ENCODE measurements at regions not wholly inside any gene's neighbourhood (a gene's known extent, or its start where the extent isn't known, plus 50 kb on each side); places are given as distances from the start of the nearest gene placed in this dataset.

DNA sequence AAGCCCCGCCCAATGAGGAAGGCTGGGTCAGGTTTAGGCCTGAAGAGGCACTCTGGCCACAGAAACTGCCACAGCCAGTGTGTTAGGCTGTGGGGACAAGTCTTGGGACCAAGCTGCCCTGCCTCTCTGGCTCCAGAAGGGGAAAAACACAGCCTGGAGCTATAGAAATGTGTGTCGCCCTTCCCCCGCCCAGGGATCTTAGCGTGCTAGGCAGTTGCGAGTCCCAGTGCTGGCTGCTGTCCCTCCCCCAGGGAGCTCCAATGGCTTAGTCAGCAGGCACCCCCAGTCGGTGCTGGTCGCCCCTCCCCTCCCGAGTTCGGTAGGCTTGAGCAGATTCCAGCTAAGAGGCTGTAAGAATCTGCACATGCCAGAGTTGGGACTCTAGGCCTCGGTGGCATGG, 99.5 kb upstream of the API5 start:
- in situ Hi-C loops (cut with MboI; ENCODE audit: low sequenced_read_pairs): no loop called here
- H3K9me3 ChIP-seq: no peaks in the 10 kb centered on the region
- no peak overlapping the region for H3K4me3 ChIP-seq
- DNase-seq (ENCODE audit: low spot score in 2 of 2): no peak
- no peaks in the 10 kb centered on the region for H3K27me3 ChIP-seq (ENCODE audit: low read depth)
- H3K36me3 ChIP-seq (replicated peaks): no peaks in the 10 kb centered on the region
- no peaks in the 10 kb centered on the region for H3K4me1 ChIP-seq

DNA sequence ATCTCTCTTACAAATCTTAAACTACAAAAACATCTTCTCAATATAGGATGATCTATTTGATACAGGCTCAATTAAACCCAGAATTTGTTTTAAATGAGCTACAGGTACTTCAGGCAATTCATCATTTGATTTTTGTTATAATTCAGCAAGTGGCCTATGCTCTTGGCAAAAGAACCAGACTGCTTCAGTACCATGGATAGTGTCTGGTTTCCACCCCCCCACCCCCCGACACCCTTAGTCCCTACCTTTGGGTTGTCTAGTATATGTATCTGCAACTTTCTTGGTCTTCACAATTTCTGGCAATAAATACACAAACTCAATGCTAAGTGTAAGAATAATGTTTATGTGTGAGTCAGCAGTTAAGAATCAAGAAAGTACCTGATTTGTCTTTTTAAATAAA, 97.3 kb upstream of the API5 start:
- Histone ChIP-seq H3K9me3 (no peaks in the 10 kb centered on the region), H3K4me3 (no peak overlapping the region), H3K27me3 (ENCODE audit: low read depth) (no peaks in the 10 kb centered on the region), H3K4me1 (no peaks in the 10 kb centered on the region), H3K36me3 (replicated peaks) (no peaks in the 10 kb centered on the region)
- no peak for DNase-seq (ENCODE audit: low spot score in 2 of 2)
- in situ Hi-C loops (cut with MboI; ENCODE audit: low sequenced_read_pairs): no loop called here

DNA sequence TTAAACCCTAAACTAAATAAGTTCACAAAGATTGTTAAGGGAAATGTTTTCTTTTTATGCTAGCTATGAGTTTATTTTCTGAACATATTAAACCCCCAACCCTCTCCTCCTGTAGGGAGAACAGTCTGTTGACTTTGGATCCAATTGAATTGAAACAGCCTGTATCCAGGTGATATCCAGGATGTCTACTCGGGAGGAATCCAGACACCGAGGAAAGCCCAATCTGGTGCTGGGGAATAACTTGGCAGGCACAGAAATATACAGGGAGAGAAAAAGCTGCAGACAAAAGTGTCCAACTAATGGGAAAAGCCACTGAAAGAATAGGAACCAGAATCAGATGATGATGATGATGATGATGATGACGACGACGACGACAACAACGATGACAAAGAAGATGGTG, 93.9 kb upstream of the API5 start:
- in situ Hi-C loops (cut with MboI; ENCODE audit: low sequenced_read_pairs): no loop called here
- DNase-seq (ENCODE audit: low spot score in 2 of 2): no peak
- Histone ChIP-seq H3K4me1 (no peaks in the 10 kb centered on the region), H3K27me3 (ENCODE audit: low read depth) (no peaks in the 10 kb centered on the region), H3K9me3 (no peaks in the 10 kb centered on the region), H3K4me3 (no peak overlapping the region), H3K36me3 (replicated peaks) (no peaks in the 10 kb centered on the region)

DNA sequence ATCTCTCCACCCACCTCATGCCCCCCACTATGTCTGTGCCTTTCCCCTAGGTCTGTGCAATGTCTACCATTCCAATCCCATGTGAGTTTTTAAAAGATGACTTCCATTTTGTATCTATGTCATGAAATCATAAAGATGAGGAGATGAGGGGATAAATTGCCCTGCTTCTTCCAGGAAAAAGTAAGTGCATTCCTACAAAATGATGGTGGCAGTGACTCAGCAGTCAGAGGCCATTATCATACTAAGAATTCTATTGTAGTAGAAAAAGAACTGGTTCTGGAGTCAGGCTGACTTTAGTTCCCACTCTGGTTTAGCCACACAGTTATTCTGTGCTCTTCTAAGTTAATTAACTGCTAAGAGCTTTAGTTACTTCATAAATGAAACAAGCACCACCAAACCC, 89.6 kb upstream of the API5 start:
- Histone ChIP-seq H3K9me3 (no peaks in the 10 kb centered on the region), H3K27me3 (ENCODE audit: low read depth) (no peaks in the 10 kb centered on the region), H3K4me1 (no peaks in the 10 kb centered on the region), H3K36me3 (replicated peaks) (no peaks in the 10 kb centered on the region), H3K4me3 (no peak overlapping the region)
- DNase-seq (ENCODE audit: low spot score in 2 of 2): no peak
- in situ Hi-C loops (cut with MboI; ENCODE audit: low sequenced_read_pairs): no loop called here

DNA sequence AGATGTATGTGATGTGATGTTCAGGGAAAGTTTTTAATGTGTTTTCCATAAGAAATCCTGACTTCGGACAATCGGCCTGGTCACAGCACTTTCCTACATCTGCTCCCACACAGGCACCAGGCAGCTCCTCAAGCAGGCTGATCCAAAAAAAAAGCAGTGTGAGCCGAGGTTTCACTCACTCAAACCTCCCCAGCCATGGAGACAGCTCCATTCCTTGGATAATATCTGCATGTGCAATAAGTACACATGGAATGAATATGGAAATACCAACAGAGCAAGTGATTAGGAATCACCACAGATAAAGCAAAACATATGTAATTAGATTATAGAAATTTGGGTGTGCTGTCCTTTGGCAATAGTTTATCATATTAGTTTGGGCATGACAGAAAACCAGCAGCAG, 88.8 kb upstream of the API5 start:
- DNase-seq (ENCODE audit: low spot score in 2 of 2): no peak
- no peaks in the 10 kb centered on the region for H3K4me1 ChIP-seq
- H3K4me3 ChIP-seq: no peak overlapping the region
- H3K36me3 ChIP-seq (replicated peaks): no peaks in the 10 kb centered on the region
- no peaks in the 10 kb centered on the region for H3K9me3 ChIP-seq
- in situ Hi-C loops (cut with MboI; ENCODE audit: low sequenced_read_pairs): no loop called here
- H3K27me3 ChIP-seq (ENCODE audit: low read depth): no peaks in the 10 kb centered on the region

DNA sequence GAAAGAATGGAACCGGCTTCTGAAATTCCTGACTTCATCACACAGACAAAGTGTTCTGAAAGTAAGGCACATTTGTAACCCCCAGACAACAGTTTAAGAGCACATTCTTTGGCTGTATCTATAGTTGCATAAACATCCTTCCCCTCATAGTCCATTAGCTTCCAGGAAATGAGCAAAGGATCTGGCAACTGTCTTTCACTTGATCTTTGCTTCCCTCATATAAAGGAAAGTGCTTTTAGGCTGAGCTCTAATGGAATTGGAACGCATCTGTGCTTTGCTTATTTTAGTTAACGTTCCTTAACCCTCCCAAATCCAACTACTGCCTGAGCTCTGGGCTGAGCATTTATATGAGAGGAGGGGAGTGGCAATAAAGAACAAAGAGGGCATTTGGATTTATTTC, 76.9 kb upstream of the API5 start:
- Histone ChIP-seq H3K36me3 (replicated peaks) (no peaks in the 10 kb centered on the region), H3K27me3 (ENCODE audit: low read depth) (no peaks in the 10 kb centered on the region), H3K4me1 (no peaks in the 10 kb centered on the region), H3K4me3 (no peak overlapping the region), H3K9me3 (no peaks in the 10 kb centered on the region)
- in situ Hi-C loops (cut with MboI; ENCODE audit: low sequenced_read_pairs): no loop called here
- no peak for DNase-seq (ENCODE audit: low spot score in 2 of 2)

DNA sequence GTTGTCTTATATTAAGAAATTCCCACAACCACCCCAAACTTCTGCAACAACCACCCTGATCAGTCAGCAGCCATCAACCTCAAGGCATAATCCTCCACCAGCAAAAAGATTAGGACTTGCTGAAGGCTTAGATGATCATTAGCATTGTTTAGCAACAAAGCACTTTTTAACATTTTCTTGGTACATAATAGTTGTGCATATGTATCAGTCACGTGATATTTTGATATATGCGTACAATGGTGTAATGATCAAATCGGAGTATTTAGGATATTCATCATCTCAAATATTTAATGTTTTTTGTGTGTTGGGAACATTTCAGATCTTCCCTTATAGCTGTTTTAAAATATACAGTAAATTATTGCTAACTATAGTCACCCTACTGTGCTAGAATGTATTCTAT, 73.5 kb upstream of the API5 start:
- Histone ChIP-seq H3K9me3 (no peaks in the 10 kb centered on the region), H3K27me3 (ENCODE audit: low read depth) (no peaks in the 10 kb centered on the region), H3K36me3 (replicated peaks) (no peaks in the 10 kb centered on the region), H3K4me3 (no peak overlapping the region), H3K4me1 (no peaks in the 10 kb centered on the region)
- in situ Hi-C loops (cut with MboI; ENCODE audit: low sequenced_read_pairs): no loop called here
- no peak for DNase-seq (ENCODE audit: low spot score in 2 of 2)

DNA sequence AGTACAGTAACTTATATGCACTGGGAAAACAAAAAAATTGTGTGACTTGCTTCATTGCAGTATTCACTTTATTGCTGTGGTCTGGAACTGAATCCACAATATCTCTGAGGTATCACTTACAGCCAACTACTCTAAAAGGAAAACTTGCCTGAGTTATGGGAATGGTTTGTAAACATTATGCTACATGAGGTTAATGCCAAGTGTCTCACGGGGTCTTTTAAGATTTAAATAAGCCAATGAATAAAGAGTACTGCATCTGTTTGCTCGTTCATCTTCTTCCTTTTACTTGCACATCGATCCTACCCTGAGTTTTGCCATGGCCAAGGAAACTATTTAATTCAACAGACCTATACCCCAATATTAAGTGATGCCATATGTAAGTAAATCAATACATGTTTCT, 72.0 kb upstream of the API5 start:
- Histone ChIP-seq H3K4me3 (no peak overlapping the region), H3K27me3 (ENCODE audit: low read depth) (no peaks in the 10 kb centered on the region), H3K9me3 (no peaks in the 10 kb centered on the region), H3K36me3 (replicated peaks) (no peaks in the 10 kb centered on the region), H3K4me1 (no peaks in the 10 kb centered on the region)
- in situ Hi-C loops (cut with MboI; ENCODE audit: low sequenced_read_pairs): no loop called here
- no peak for DNase-seq (ENCODE audit: low spot score in 2 of 2)

DNA sequence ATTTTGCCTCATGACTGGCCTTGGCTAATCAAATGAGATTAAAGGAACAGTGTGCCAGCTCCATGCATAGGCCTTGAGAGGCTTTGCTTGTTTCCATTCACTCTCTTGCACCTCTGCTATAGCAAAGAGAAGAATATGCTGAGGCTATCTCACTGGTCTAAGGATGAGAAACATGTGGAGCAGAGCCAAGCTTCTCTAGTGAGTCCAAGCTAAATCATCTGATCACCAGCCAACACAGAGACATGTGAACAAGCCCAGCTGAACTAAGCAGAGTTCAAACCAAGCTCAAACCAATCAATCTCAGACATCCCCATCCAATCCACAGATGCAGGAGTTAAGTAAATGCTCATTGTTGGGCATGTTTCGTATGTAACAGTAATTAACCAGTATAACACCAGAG, 69.4 kb upstream of the API5 start:
- H3K27me3 ChIP-seq (ENCODE audit: low read depth): no peaks in the 10 kb centered on the region
- no peak for DNase-seq (ENCODE audit: low spot score in 2 of 2)
- H3K4me1 ChIP-seq: no peaks in the 10 kb centered on the region
- H3K36me3 ChIP-seq (replicated peaks): no peaks in the 10 kb centered on the region
- no peak overlapping the region for H3K4me3 ChIP-seq
- no peaks in the 10 kb centered on the region for H3K9me3 ChIP-seq
- in situ Hi-C loops (cut with MboI; ENCODE audit: low sequenced_read_pairs): no loop called here

DNA sequence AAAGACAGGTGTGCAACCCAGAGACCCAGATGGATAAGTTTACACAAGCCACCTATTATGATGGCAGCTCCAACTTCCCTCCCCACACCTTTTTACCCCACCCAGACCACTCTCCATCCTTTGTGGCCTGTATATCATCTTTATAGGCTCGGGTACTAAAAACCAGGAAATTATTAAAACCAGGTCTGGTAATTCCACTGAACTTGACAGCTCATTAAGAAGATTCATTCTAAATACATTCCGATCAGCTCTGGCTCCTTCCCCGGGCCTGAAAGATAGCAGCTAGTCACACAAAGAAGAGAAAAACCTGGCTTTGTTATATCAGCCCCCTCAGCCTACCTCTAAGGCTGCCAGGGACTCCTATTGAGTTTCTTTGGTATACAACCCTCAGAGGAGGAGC, 67.9 kb upstream of the API5 start:
- Histone ChIP-seq H3K4me3 (no peak overlapping the region), H3K4me1 (no peaks in the 10 kb centered on the region), H3K27me3 (ENCODE audit: low read depth) (no peaks in the 10 kb centered on the region), H3K36me3 (replicated peaks) (no peaks in the 10 kb centered on the region), H3K9me3 (no peaks in the 10 kb centered on the region)
- in situ Hi-C loops (cut with MboI; ENCODE audit: low sequenced_read_pairs): no loop called here
- DNase-seq (ENCODE audit: low spot score in 2 of 2): no peak

DNA sequence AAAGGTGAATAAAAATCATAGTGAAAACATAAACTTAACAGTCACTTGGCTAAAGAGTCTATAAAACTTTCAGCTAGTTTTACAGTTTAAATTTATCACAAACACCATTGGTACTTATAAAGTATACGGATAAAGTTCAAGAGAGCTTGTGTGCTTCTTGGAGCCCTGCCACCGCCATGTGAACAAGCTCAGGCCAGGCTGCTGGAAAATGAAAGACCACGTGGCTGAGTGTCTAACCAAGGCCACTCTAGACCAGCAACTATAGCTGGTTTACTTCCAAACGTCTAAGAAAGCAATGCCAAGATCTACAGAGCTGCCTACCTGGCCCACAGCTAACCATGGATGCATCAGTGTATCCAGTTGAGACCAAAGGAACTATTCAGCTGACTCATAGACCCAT, 66.3 kb upstream of the API5 start:
- DNase-seq (ENCODE audit: low spot score in 2 of 2): no peak
- in situ Hi-C loops (cut with MboI; ENCODE audit: low sequenced_read_pairs): no loop called here

DNA sequence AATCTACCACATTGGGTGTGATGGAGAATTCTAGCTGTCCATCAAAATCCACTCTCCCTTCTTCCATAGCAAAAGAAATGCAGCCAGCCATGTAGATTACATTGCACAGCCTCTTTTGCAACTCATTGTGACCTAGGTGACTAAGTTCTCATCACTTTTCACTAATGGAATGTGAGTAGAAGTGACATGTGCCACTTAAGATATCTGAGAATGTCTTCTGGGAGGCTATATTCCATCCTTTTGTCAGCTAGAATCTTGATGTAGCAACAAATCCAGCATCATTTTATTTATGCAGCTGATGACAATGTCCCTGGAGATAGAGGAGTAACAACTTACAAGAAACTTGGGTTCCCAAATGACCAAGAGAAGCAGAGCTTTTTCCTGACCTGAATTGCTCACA, 61.5 kb upstream of the API5 start:
- no peaks in the 10 kb centered on the region for H3K4me1 ChIP-seq
- no peaks in the 10 kb centered on the region for H3K36me3 ChIP-seq (replicated peaks)
- DNase-seq (ENCODE audit: low spot score in 2 of 2): no peak
- in situ Hi-C loops (cut with MboI; ENCODE audit: low sequenced_read_pairs): no loop called here
- no peak overlapping the region for H3K4me3 ChIP-seq
- peaks cover 3% of the 10 kb centered on the region; the same call in 1 of the 2 replicates for H3K27me3 ChIP-seq (ENCODE audit: low read depth)
- H3K9me3 ChIP-seq: no peaks in the 10 kb centered on the region

More for the DNA sequence above, 66.3 kb upstream of the API5 start:
- Histone ChIP-seq H3K36me3 (replicated peaks) (no peaks in the 10 kb centered on the region), H3K9me3 (no peaks in the 10 kb centered on the region), H3K27me3 (ENCODE audit: low read depth) (no peaks in the 10 kb centered on the region), H3K4me1 (no peaks in the 10 kb centered on the region), H3K4me3 (no peak overlapping the region)

DNA sequence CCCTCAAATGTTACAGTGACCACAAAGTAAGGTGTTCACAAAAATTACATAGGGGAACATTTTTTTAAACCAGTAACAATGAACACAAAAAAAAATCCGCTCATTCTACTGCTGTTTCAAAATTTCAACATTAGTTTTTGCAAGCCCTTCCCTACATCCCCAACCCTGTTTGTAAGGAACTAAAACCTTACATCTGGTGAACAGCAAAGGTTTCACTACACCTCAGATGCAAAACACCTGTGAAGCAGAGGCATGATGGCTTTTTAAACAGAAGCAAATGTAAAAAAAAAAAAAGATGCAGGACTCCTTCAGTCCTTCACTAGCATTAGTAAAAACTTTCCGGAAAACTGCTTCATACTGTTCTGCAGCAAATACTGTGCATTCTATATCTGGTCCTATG, 50.0 kb upstream of the API5 start:
- no peaks in the 10 kb centered on the region for H3K36me3 ChIP-seq (replicated peaks)
- no peaks in the 10 kb centered on the region for H3K4me1 ChIP-seq
- no peaks in the 10 kb centered on the region for H3K27me3 ChIP-seq (ENCODE audit: low read depth)
- no peak for DNase-seq (ENCODE audit: low spot score in 2 of 2)
- no peaks in the 10 kb centered on the region for H3K9me3 ChIP-seq
- in situ Hi-C loops (cut with MboI; ENCODE audit: low sequenced_read_pairs): no loop called here
- no peak overlapping the region for H3K4me3 ChIP-seq
